IMR-90 (cell line): ENCODE measurements at regions not wholly inside any gene's neighbourhood (a gene's known extent, or its start where the extent isn't known, plus 50 kb on each side); places are given as distances from the start of the nearest gene placed in this dataset.

Source experiments
- ATAC-seq: fragments of 200-7000 bp; cut with Tn5 transposase; 2 replicates; pipeline ENCODE4 v1.9.1; 2020; ENCODE audit warnings: low read depth, mild to moderate bottlenecking, moderate library complexity
- BruUV-seq: library from RNA; stranded (reverse); fragments of 400-500 nt; replicated peaks from 2 replicates; lab custom pipeline; 2021; lab: Mats Ljungman, UMichigan
- CTCF ChIA-PET: fragments of 300-600 bp; formaldehyde crosslinking; extraction: SDS; loops from one replicate; lab custom pipeline; 2021; ENCODE audit warnings: antibody characterized with exemption; lab: Yijun Ruan, JAX
- POLR2A ChIA-PET: fragments of 300-600 bp; sonication (Branson Sonifier 250); formaldehyde crosslinking; loops from one replicate; lab custom pipeline; 2022; ENCODE audit warnings: antibody characterized with exemption; ENCODE audit not compliant: unreplicated experiment; lab: Charles Lee
- DNase-seq: peaks from one replicate; pipeline ENCODE4 v3.0.0; 2013
- H2AFZ ChIP-seq: replicated peaks from 2 replicates; pipeline ENCODE3; 2013; ENCODE audit warnings: low read length, mild to moderate bottlenecking; ENCODE audit not compliant: poor library complexity
- H2AK5ac ChIP-seq: 2 replicates; pipeline ENCODE4 v1.6.1; 2013; ENCODE audit warnings: low read depth, low read length, inconsistent platforms
- H2AK9ac ChIP-seq: replicated peaks from 2 replicates; pipeline ENCODE3; 2013; ENCODE audit warnings: mild to moderate bottlenecking, low read depth, low read length, moderate library complexity; ENCODE audit not compliant: poor library complexity
- H2BK120ac ChIP-seq: 2 replicates; pipeline ENCODE4 v1.6.1; 2013; ENCODE audit warnings: low read depth, low read length, inconsistent platforms
- H2BK15ac ChIP-seq: 3 replicates; pipeline ENCODE4 v1.6.1; 2013; ENCODE audit warnings: low read depth, low read length, inconsistent platforms
- H2BK20ac ChIP-seq: 2 replicates; pipeline ENCODE4 v1.6.1; 2013; ENCODE audit warnings: low read depth, mild to moderate bottlenecking, inconsistent platforms, low read length, moderate library complexity
- H2BK5ac ChIP-seq: 2 replicates; pipeline ENCODE4 v1.6.1; 2013; ENCODE audit warnings: mild to moderate bottlenecking, low read depth, low read length, inconsistent platforms; ENCODE audit not compliant: poor library complexity, severe bottlenecking
- H3K14ac ChIP-seq: replicated peaks from 2 replicates; pipeline ENCODE4 v1.6.1; 2013; ENCODE audit warnings: low read depth, low read length, inconsistent platforms
- H3K18ac ChIP-seq: 2 replicates; pipeline ENCODE4 v1.6.1; 2013; ENCODE audit warnings: low read depth, low read length, control low read depth
- H3K23ac ChIP-seq: 2 replicates; pipeline ENCODE4 v1.6.1; 2013; ENCODE audit warnings: low read depth, low read length, inconsistent platforms
- H3K27ac ChIP-seq: 2 replicates; pipeline ENCODE4 v1.5.1; 2013; ENCODE audit warnings: mild to moderate bottlenecking, control low read depth, low read length; ENCODE audit not compliant: insufficient read depth
- H3K27me3 ChIP-seq: 2 replicates; pipeline ENCODE4 v1.6.1; 2013; ENCODE audit warnings: low read length; ENCODE audit not compliant: control insufficient read depth, insufficient read depth
- H3K36me3 ChIP-seq: 2 replicates; pipeline ENCODE4 v1.6.1; 2013; ENCODE audit warnings: low read length, mixed read lengths; ENCODE audit not compliant: control insufficient read depth, insufficient read depth
- H3K4ac ChIP-seq: 2 replicates; pipeline ENCODE4 v1.6.1; 2013; ENCODE audit warnings: low read depth, low read length, inconsistent platforms
- H3K4me1 ChIP-seq: 2 replicates; pipeline ENCODE4 v1.6.1; 2013; ENCODE audit warnings: low read length, mixed read lengths; ENCODE audit not compliant: control insufficient read depth, insufficient read depth
- H3K4me2 ChIP-seq: 2 replicates; pipeline ENCODE4 v1.6.1; 2013; ENCODE audit warnings: low read depth, mild to moderate bottlenecking, control low read depth, low read length, moderate library complexity
- H3K4me3 ChIP-seq: 2 replicates; pipeline ENCODE4 v1.5.1; 2013; ENCODE audit warnings: low read depth, mild to moderate bottlenecking, control low read depth, low read length, moderate library complexity; ENCODE audit not compliant: insufficient read depth
- H3K56ac ChIP-seq: 2 replicates; pipeline ENCODE4 v1.6.1; 2013; ENCODE audit warnings: low read length, inconsistent platforms; ENCODE audit not compliant: insufficient read depth; ENCODE audit errors: extremely low read depth
- H3K79me1 ChIP-seq, 2 experiments: 2 replicates each; pipeline ENCODE4 v1.6.1; 2013; ENCODE audit warnings: low read length in 2 of 2, inconsistent platforms in 1 of 2, low read depth in 1 of 2
- H3K9ac ChIP-seq: 2 replicates; pipeline ENCODE4 v1.6.1; 2013; ENCODE audit warnings: low read depth, low read length, control low read depth
- H3K9me1 ChIP-seq: 2 replicates; pipeline ENCODE4 v1.6.1; 2013; ENCODE audit warnings: low read length, inconsistent platforms; ENCODE audit not compliant: insufficient read depth
- H3K9me3 ChIP-seq: 2 replicates; pipeline ENCODE4 v1.6.1; 2013; ENCODE audit warnings: low read length; ENCODE audit not compliant: control insufficient read depth, insufficient read depth
- H4K20me1 ChIP-seq: 2 replicates; pipeline ENCODE4 v1.6.1; 2013; ENCODE audit warnings: low read length, inconsistent platforms; ENCODE audit not compliant: insufficient read depth
- H4K5ac ChIP-seq: 2 replicates; pipeline ENCODE4 v1.6.1; 2013; ENCODE audit warnings: mild to moderate bottlenecking, low read depth, low read length, control low read depth
- H4K8ac ChIP-seq, 2 experiments: 2 replicates each; pipeline ENCODE4 v1.6.1; 2013; ENCODE audit warnings: low read depth in 2 of 2, low read length in 2 of 2, control low read depth in 1 of 2, inconsistent platforms in 1 of 2
- H4K91ac ChIP-seq: 2 replicates; pipeline ENCODE4 v1.6.1; 2013; ENCODE audit warnings: low read depth, low read length, inconsistent platforms; ENCODE audit not compliant: insufficient read depth
- BHLHE40 ChIP-seq: fragments of 150-350 bp; IDR thresholded peaks from 2 replicates; pipeline ENCODE4 v1.6.1; 2016; ENCODE audit warnings: mild to moderate bottlenecking, low read depth, low read length
- CEBPB ChIP-seq: IDR thresholded peaks from 2 replicates; pipeline ENCODE4 v1.6.1; 2012; ENCODE audit warnings: low read depth, low read length, improper control_type of control experiment
- MAFK ChIP-seq: IDR thresholded peaks from 2 replicates; pipeline ENCODE4 v1.6.1; 2012; ENCODE audit warnings: low read depth, low read length, improper control_type of control experiment
- SMC3 ChIP-seq: fragments of 150-350 bp; IDR thresholded peaks from 2 replicates; pipeline ENCODE4 v1.6.1; 2016; ENCODE audit warnings: low read depth, mild to moderate bottlenecking, antibody characterized with exemption, low read length, moderate library complexity
- USF2 ChIP-seq: fragments of 150-350 bp; IDR thresholded peaks from 2 replicates; pipeline ENCODE4 v1.6.1; 2017; ENCODE audit warnings: mild to moderate bottlenecking, antibody characterized with exemption, low read length, low read depth
- WGBS, 2 experiments: methylation state at CpG; one replicate each; pipeline versions ENCODE4 v1.1.5 to v1.1.7; 2013; ENCODE audit warnings: missing lambda C conversion rate in 2 of 2; ENCODE audit not compliant: insufficient read length in 1 of 2; ENCODE audit errors: extremely low coverage in 2 of 2; 5-methylcytosine and 5-hydroxymethylcytosine counted together
- dilution Hi-C: fragments of 300-500 bp; cut with HindIII; formaldehyde crosslinking; loops from one replicate; pipeline ENCODE4 v1.14.3; 2018; ENCODE audit warnings: low sequenced_read_pairs; ENCODE audit not compliant: unreplicated experiment
- in situ Hi-C: fragments of 300-500 bp; cut with MboI; formaldehyde crosslinking; loops from 3 replicates; pipeline ENCODE4 v1.14.3; 2019; ENCODE audit warnings: low sequenced_read_pairs, inconsistent platforms, mixed read lengths
- intact Hi-C: fragments of 100-400 bp; cut with micrococcal nuclease; formaldehyde crosslinking; loops from 2 replicates; pipeline ENCODE4 v1.10.0; 2022

GRCh38 chr3:144426967-144427366 lies 455.3 kb downstream of the DIPK2A start:
- intact Hi-C loops (no loop called here), in situ Hi-C loops (loop anchor here (25.0 kb wide), 1 partner anchor 110 kb away; no protein-coding TSS in a partner anchor), dilution Hi-C loops (no loop called here)
- Histone ChIP-seq H3K4me3 (no peak overlapping the region), H2BK120ac (no peak overlapping the region), H2AK9ac (no peak overlapping the region), H4K8ac (no peak overlapping the region), H2AK5ac (no peak overlapping the region), H3K36me3 (no peaks in the 10 kb centered on the region), H2BK20ac (no peak overlapping the region), H3K56ac (no peak overlapping the region), H3K9ac (no peak overlapping the region), H3K79me1 (no peaks in the 10 kb centered on the region), H2AFZ (no peak overlapping the region), H3K14ac (no peak overlapping the region), H4K5ac (no peak overlapping the region), H3K9me1 (no peaks in the 10 kb centered on the region), H3K4me1 (no peaks in the 10 kb centered on the region), H2BK15ac (no peak overlapping the region), H3K9me3 (no peaks in the 10 kb centered on the region), H3K27ac (no peak overlapping the region), H4K20me1 (no peaks in the 10 kb centered on the region), H3K23ac (no peak overlapping the region), H3K18ac (no peak overlapping the region), H3K4ac (no peak overlapping the region), H3K4me2 (no peak overlapping the region), H3K27me3 (no peaks in the 10 kb centered on the region), H2BK5ac (no peak overlapping the region), H4K91ac (no peak overlapping the region)
- no TSS peak for BruUV-seq
- ChIA-PET CTCF (no interaction called here), POLR2A (no interaction called here)
- no peak for DNase-seq
- no peak for ATAC-seq
- TF ChIP-seq BHLHE40, result no peak
- TF ChIP-seq USF2, result no peak
- TF ChIP-seq MAFK, result no peak
- no peak for TF ChIP-seq CEBPB
- no peak for TF ChIP-seq SMC3
- 100% methylated on average over 2 of the region's 4 CpGs; no CpG with 5 or more reads in 1 of the 2 experiments for WGBS, 2 experiments
